Stimulated activated CD8-positive, alpha-beta memory T cell treated with anti-CD3 and anti-CD28 coated beads, Interleukin-7, amount 100 ng/mL, for 4 hours (primary cell): ENCODE measurements at regions not wholly inside any gene's neighbourhood (a gene's known extent, or its start where the extent isn't known, plus 50 kb on each side); places are given as distances from the start of the nearest gene placed in this dataset.
A peak's percentile ranks its signal among the peaks of the same experiment; 100 is the strongest.

ENCODE experiments used
- DNase-seq, 2 donors: peaks; one replicate each; pipeline ENCODE4 v3.0.0-alpha.2; 2020; ENCODE audit warnings: low read depth in 2 of 2

DNA sequence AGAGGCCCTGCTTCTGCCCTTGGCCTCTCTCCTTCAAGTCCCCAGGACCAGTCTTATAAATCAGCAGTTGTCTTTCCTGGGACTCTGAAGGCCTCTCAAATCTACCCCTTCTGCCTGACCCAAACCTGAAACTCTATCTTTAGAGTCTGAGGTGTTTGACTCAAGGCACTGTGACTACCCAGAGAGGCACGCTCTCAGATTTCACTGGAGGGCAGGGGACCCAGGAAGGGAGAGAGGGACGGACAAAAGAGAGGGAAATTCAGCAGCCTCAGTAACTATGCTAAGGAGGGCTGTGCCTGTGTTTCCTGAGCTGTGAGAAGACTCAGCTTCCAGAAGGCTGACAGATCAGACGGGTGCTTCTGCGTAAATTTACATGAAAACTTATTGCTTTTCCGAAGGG lies 217.8 kb downstream of the HAUS1 start:
- DNase-seq = no peak

DNA sequence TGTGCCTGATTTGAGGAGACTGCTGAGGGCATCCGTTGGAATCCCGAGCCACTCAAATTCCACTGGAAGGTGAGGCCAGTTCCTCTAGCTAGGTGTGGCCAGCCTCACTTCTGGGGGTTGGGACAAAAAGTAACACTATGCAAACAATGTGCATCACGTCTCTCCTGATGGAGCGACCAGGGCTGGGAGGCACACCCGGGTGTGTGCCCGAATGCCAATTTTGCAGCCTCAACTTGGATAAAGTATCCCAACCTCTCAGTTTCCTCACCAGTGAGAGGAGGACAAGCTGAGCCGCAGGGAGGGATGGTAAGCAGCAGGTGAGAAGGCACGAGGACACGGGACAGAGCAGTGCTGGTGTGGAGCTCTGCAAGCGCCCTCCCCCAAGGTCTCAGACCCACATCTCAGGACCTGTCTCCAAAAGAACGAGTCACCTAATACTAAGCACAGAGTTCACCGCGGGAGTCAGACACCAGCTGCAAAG lies 218.3 kb downstream of the HAUS1 start:
- no peak for DNase-seq

DNA sequence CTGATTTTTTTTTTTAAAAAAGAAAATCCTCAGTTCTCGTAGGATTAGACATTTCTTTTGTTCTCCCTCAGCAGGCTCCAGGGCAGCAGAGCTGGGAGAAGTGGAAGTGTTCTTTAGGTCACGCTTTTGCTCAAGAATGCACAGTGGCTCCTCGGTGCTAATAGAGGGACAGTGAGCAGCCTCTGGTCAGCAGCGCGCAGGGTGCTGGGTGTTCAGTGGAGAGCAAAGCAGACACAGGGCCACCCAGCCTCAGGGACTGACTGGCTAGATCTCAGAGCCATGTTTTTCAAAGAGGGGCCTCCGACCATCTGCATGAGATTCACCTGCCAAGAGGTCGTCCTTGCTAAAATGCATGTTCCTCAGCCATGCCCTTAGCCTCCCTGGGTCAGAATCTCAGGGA lies 218.8 kb downstream of the HAUS1 start:
- no peak for DNase-seq

DNA sequence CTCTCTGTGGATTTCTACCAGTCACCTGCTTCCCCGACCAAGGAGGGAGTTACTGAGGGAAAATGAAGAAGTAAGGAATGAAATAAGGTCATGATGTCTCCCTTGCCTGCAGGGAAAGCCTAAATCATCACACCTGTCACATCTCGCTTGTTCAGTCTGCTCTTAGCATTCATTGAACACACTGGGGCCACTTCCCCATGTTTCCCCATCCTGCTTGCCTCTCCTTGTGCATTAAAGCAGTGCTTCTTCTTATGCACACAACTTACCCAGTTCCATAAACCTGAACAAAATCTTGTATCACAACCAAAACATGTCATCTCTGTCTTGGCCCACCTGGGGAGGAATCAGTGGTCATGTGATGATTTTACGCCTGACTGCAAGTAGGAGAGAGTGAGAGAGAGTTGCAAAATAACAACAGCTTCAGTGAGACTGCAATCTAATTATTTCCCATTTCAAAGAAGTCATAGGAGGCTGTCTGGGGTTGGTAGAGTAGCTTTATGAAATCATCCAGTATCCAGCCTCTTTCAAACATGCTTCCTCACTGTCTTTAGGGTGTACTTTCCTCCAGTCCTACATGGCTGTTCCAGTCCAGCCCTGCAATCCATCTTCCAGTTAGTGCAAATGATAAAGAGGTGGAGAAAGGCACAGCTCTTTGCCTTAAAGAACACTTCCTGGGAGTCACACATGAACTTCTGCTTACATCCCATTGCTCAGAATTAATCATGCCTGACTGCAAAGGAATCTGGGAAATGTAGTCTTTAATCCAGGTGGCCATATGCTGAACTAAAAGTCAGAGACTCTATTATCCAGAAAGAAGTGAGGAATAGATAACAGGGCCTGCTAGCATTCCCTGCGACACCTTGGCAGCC lies 220.1 kb downstream of the HAUS1 start:
- no peak for DNase-seq

DNA sequence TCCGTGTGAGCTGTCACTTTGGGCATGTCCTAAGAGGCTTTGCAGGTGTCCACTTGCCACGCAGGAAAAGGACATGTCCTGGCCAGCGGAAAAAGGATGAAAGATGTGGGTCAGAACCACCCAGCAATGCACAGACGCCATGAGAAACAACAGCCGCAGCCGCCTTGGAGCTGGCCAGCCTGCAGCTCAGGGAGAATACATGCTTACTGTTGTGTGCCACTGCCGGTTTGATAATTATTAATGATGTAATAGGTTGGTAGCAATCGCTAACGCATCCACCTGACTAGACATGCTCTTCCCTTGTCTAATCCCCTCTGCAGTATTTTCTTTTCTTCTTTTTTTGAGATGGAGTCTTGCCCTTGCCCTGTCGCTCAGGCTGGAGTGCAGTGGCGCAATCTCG lies 221.7 kb downstream of the HAUS1 start:
- no peak for DNase-seq

DNA sequence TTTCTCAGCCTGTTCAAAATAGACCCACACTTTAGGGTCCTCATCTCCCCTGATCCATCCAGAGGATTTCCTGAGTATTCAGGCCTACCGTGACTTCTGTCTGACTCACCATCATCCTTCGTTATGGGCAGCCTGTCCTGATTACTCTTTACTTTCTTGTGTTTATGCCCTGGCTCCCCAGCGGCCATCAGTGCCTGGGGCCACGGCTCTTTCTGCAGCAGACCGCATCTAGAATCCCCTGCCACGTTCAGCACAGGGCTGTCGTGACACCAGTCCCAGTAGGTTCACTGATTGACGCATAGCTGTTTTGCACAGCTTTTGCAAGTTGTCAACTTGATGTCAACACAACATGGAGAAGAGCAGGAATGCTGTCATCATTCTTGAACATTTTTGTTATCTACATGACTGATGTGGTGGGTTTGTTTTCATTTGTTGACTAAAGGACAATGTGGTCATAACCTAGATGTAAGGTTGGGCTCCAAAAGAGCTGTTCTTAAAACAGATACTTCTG lies 225.6 kb downstream of the HAUS1 start:
- DNase-seq = no peak

DNA sequence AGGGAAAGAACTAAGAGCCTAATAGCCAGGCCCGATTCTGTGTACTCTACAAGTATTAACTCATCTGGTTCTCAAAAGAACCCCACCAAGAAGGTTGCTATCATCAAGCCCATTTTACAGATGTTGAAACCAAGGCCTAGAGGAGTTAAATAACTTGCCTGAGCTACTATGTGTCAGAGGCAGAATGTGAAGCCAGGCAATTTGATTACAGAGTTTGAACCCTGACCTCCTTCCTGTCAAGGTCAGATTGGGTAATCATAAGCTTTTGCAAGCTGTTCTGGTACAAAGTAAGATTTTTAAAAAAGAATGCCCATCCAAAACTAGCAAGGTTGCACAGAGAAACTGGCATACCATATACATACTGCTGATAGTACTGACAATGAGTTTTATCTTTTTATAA lies 227.1 kb downstream of the HAUS1 start:
- no peak for DNase-seq

DNA sequence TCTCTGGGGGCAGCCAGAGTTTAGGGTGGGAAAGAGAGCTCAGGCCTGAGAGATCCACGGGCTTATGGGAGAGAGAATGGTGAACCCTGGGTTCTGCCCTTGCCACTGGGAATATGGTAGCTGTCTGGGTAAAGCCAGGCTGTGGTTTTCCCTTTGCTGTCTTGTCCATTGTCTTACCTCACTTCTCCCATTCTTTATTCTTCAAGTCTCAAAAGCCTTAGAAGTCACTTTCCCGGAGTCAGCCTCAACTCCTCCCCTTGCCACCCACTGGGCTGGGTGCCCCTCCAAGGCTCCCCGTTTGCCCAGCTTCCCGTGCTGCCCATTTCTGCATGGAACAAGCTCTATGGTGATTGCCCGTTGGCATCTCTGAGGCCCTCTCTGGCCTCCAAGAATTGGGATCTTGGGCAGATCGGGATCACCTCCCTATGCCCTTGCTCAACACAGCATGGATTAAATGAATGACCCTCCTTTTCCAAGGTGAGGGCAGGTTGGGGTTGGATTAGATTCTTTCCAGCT lies 228.2 kb downstream of the HAUS1 start:
- DNase-seq = no peak

DNA sequence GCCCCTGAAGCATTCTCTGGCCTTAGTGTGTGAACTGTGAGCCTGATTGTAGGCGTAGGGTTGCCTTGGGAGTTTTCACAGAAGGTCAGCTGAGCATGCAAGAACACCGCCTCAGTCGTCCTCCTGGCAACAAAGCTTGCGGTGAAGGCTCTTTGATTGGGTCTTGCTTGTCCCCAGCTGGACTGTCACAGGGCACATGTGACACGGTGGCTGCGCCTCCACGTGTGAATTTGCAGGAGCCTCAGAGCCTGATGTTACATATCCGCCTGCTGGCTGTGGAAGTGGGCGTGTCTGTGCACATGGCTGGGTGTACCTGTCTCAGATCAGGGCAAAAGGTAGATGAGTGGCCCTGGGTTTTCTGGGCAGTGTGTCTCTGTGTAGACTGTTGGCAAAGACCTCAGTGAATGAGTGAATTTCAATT lies 228.7 kb downstream of the HAUS1 start:
- DNase-seq = no peak

DNA sequence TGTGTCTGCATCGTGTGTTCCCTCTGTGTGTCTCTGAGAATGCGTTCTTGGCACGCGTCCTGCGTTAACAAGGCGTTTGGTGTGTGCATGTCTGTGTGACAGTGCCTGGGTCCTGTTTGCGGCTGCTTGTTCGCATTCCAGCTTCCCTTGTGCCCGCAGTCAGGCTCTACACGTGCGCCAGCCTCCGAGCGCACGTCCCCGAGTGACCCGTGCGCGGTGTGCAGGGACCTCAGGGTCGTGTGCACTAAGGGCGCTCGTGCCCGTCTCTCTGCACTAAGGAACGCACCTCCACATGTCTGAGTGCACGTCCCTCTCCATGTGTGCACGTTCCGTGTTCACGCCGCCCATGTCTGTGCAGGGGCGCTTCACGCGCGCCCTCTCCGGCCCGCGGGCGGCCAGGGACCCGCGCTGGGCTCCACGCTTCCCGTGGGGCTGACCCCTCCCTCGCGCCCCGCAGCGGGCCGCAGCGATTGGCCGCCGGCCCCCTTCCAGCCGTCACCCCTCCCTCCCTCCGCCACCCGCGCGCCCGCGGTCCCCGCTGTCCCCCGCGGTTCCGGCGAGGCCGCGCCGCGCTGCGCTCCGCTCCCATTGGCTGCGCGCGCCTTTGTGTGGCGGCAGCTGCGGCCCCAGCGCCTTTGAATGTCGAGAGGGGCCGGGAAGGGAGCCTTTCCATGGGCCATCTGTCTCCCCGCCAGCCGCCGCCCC lies 229.4 kb downstream of the HAUS1 start:
- peak in 1 of 2 donors; percentile 21 for DNase-seq

DNA sequence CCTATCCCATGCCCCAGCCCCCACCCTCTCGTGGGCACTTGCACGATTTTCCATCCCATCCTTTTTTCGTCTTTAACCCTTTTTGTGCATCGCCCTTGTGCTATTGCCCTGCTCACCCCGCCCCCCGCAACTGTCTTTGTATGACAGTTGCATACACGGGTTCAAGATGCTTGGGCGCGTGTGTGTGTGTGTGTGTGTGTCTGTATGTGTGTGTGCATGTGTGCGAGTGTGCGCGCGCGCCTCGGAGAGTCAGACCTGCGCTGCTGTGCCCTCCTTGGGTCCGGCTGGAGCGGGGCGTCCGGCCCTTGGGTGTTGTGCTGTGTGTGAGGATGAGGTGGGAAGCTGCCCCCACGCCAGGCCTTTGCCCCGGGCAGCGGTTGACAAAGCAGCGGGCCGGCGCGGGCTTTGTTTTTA lies 230.7 kb downstream of the HAUS1 start:
- no peak for DNase-seq

DNA sequence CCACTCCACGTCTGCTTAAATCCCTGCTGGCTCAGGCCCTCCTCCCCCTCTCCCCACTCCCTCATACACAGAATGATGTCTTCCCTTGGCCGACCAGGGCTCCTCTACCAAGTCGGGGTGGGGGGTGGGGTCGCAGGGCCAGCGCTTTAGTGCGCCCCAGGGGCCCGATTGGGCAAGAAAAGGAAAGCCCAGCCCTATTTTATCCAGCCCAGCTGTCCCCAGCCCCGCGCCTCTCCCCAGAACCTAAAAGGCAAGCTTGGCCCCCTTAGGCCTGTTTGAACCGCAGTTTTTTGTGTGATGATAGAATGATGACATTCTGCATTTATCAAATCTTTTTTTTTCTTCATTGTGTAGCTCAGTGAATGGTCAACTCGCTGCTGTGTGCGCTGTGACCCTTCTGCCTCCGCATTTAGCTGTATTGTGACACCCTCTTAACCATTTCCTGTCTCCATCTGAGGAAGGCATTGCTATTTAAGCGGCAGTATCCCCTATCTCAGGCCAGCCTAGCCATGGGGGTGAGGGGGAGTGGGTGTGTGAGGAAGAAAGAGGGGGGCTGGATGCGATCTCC lies 231.4 kb downstream of the HAUS1 start:
- no peak for DNase-seq

DNA sequence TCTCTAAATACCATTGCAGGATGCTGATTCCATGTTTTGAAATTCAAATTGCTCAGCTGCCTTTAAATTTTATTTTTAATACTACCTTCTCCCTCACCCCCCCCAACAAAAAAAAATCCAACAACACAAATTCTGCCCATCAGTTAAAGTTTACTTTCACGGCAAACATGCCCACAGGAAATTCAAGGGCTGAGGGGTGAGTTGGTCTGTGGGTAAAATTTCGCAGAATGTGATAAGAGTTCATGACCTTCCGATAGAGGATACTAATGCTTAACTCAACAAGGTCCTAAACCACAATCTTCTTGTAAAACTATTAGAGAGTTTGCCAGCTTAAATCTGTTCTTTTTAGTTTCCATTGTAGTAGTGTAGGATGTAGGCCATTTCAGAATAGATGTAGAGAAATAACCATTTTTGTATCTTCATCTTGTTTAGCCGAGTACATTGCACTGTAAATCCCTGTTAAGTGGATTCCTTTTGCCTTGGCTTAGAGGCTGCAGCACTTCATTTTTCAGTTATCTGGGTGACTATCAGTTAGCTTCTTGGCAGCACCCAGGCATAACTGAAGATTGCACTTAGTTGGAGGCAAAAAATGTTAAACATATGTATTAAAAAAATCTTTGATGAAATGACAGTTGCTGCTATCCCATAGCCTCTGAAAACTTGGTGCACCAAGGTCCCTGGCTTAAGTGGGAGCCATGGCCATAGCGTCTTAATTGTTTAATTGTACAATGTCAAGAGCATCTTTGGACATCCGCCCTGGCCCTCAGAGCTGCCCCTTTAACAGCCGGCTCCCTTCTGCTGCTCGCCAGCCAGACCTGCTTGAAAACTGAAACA lies 232.3 kb downstream of the HAUS1 start:
- DNase-seq = no peak

DNA sequence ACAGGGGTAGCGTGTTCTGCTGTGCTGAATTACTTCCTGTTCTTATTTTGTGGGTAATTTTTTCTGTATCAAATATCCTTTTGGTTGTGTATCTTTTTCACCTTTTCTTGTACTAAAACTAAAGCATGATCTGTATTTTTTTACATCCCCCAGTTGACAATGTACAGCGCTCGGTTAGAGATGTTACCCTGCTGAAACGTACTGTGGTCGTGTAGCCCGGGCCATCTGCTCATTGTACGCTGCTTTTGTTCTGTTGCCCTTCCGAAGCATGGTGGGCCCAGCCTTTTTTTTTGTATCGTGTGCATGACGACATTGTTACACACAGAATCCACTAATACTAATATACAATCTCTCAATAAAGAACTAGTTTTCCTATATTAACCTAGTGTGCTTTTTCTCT lies 233.1 kb downstream of the HAUS1 start:
- no peak for DNase-seq

DNA sequence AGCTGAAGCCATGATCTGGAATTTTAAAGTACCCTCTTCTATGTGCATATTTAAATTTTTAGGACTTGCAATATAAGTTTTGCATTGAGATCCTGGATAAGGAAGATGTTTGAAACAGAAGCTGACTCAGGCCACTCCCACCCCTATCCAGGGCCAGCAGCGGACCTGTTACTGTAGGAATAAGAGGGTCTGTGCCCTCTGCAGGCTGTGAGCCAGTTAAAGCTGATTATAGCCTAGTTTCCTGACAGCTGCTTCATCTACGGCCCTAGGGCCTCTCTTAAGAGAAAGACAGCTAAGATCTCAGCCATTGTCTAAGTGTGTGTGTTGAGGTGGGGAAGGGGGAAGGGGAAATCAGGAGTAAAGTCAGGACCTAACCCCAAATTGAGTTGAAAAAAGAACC lies 234.0 kb downstream of the HAUS1 start:
- no peak for DNase-seq

DNA sequence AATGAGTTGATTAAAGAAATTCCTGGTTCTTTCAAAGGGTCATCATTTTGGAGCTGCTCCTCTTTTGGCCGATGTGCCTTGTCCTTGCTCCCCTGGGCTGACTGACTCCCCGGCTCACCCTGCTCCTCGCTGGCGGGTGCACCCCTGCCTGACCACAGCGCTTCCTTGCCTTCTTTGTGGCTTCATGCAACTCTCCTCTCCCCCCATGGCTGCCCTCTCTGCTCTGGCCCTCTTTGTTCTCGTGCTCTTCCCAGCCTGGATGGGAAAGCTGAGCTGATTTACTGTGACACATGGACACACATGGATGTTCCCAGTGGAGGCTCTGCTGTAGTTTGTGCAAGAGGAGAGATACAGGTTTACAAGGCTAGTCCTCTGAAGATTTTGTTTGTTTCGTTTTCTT lies 234.6 kb downstream of the HAUS1 start:
- DNase-seq = no peak

DNA sequence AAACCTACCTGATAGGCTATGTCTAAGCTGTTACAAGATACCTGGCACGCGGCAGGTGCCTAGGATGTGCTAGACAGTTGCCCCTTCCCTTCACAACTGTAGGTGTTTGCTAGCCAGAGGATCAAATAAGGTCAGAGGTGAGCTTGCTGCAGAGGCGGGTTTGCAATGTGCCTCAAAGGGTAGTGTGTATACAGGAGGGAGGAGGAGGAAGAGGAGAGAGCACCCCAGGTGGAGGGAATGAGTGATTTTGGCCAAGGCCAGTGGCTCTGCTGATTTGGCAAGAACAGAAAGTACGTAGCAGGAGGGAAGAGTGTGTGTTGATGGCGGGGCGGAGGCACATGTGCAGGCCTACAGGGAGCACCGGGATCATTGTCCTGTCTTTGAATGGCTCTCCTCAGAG lies 236.5 kb downstream of the HAUS1 start:
- DNase-seq = no peak

DNA sequence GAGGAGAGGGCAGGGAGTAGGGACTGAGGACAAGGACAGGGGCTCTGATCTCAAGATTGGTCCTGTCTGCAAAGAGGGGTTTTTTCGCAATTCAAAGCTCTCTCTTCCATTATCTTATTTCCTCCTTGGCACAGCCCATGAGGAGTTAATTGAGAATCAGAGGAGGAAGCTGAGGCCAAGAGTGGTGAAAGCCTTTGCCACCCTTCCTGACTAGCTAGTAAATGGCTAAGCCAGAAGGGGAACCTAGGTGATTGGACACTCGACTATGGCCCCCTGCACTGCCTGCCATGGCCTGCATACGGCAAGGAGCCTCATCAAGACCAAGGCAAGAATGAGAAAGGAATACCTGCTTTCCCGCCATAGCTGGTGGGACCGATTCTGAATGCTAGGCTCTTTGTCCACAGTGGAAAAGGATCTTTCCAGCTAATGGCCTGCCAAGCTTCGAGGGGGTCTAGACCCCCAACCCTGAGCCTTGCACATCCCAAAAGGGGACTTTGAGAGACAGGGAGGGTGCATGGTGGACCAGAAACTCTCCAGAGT lies 237.9 kb downstream of the HAUS1 start:
- no peak for DNase-seq

DNA sequence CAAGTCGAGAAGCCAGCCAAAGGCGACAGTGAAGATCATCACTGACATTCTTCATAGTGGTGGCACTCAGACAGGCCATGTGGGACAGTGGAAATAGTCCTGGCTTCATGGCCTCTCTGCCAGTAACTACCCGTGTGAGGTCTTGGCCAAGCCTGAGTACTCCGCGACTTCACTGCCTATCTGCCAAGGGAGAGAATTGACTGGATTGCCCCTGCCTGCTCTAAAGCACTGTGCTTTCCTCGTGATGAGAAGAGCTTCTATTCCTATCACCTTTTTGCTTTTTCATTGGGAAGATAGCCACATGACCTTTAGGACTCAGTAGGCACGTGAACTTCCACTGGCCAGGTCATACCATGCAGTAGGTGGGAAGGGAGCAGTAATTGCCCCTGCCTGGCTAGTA lies 239.3 kb downstream of the HAUS1 start:
- DNase-seq = no peak

DNA sequence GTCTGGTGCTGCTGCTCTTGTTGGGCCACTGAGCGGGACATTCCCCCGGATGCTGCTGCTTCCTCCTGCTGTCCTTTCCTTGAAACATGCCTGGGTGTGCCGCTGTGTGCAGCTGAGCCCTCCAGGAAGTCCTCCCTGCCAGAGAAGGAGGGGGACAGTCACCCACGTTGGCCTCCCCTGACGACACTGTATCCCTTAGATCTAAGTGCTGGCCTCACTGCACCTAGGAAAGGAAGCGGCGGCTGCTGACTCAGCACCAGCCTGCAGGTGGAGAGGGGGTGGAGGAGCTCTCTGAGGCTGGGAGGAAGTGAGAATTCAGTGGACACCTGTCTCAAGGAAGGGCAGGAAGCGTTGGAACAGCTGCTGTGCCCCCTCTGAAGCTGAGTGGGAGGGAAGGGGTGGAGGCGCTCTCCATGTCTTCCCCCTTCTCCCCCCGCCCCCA lies 239.8 kb downstream of the HAUS1 start:
- DNase-seq = peak; percentile 30 to 37
